SK-N-MC (cell line): ENCODE measurements at regions not wholly inside any gene's neighbourhood (a gene's known extent, or its start where the extent isn't known, plus 50 kb on each side); places are given as distances from the start of the nearest gene placed in this dataset.

Experiments used
- EZH2 ChIP-seq: fragments of 200-600 bp; sonication (generic); IDR thresholded peaks from one replicate; pipeline ENCODE4 v1.6.1; 2017; ENCODE audit warnings: antibody characterized with exemption
- POLR2AphosphoS5 ChIP-seq: IDR thresholded peaks from 2 replicates; pipeline ENCODE4 v1.6.1; 2012; ENCODE audit warnings: mild to moderate bottlenecking, low read depth, low read length, borderline replicate concordance

- TF ChIP-seq POLR2AphosphoS5 (no peak), EZH2 (no peak)
These were observed 209.1 kb downstream of the NFATC2 start for GRCh38 chr20:51333446-51333845.
